Stomach smooth muscle (tissue), 2 donors: ENCODE measurements at regions not wholly inside any gene's neighbourhood (a gene's known extent, or its start where the extent isn't known, plus 50 kb on each side); places are given as distances from the start of the nearest gene placed in this dataset.
"Not testable (repeated sequence)": the region's sequence is repeated elsewhere in the genome, so short reads cannot be mapped to it uniquely, and the experiment has no call there.

Experiments
- H3K27ac ChIP-seq: one replicate; pipeline ENCODE4 v1.7.0; 2013; ENCODE audit warnings: mild to moderate bottlenecking, low read length, inconsistent platforms
- H3K27me3 ChIP-seq, 2 donors: one replicate each; pipeline ENCODE4 v1.7.0; 2013; ENCODE audit warnings: low read length in 2 of 2; ENCODE audit not compliant: insufficient read depth in 2 of 2, control insufficient read depth in 1 of 2
- H3K36me3 ChIP-seq, 2 donors: one replicate each; pipeline ENCODE4 v1.7.0; 2013; ENCODE audit warnings: low read length in 2 of 2; ENCODE audit not compliant: control insufficient read depth in 2 of 2, insufficient read depth in 2 of 2
- H3K4me1 ChIP-seq: one replicate; pipeline ENCODE4 v1.7.0; 2013; ENCODE audit warnings: low read length; ENCODE audit not compliant: control insufficient read depth, insufficient read depth
- H3K4me3 ChIP-seq, 2 donors: one replicate each; pipeline ENCODE4 v1.7.0; 2013; ENCODE audit warnings: low read length in 2 of 2
- H3K9ac ChIP-seq, 2 donors: one replicate each; pipeline ENCODE4 v1.7.0; 2013; ENCODE audit warnings: low read length in 2 of 2, mild to moderate bottlenecking in 1 of 2
- H3K9me3 ChIP-seq, 2 donors: one replicate each; pipeline ENCODE4 v1.7.0; 2013; ENCODE audit warnings: low read length in 2 of 2; ENCODE audit not compliant: control insufficient read depth in 2 of 2
- donor health status: healthy.
- donor health status: Pancreatic carcinoma.

- no peaks in the 10 kb centered on the region for H3K9me3 ChIP-seq
- H3K4me3 ChIP-seq, result no peak overlapping the region
- no peaks in the 10 kb centered on the region for H3K4me1 ChIP-seq
- no peaks in the 10 kb centered on the region for H3K36me3 ChIP-seq
- no peak overlapping the region for H3K9ac ChIP-seq
- H3K27ac ChIP-seq, result no peak overlapping the region
- no peaks in the 10 kb centered on the region for H3K27me3 ChIP-seq
These were observed 823.0 kb downstream of the TAF11L14 start for GRCh38 chr5:18457255-18457654.

- Histone ChIP-seq H3K9me3 (no peaks in the 10 kb centered on the region), H3K9ac (no peak overlapping the region), H3K27ac (no peak overlapping the region), H3K4me1 (no peaks in the 10 kb centered on the region), H3K4me3 (no peak overlapping the region), H3K36me3 (no peaks in the 10 kb centered on the region), H3K27me3 (no peaks in the 10 kb centered on the region)
These were observed 827.5 kb downstream of the TAF11L14 start for GRCh38 chr5:18461766-18462165.

DNA sequence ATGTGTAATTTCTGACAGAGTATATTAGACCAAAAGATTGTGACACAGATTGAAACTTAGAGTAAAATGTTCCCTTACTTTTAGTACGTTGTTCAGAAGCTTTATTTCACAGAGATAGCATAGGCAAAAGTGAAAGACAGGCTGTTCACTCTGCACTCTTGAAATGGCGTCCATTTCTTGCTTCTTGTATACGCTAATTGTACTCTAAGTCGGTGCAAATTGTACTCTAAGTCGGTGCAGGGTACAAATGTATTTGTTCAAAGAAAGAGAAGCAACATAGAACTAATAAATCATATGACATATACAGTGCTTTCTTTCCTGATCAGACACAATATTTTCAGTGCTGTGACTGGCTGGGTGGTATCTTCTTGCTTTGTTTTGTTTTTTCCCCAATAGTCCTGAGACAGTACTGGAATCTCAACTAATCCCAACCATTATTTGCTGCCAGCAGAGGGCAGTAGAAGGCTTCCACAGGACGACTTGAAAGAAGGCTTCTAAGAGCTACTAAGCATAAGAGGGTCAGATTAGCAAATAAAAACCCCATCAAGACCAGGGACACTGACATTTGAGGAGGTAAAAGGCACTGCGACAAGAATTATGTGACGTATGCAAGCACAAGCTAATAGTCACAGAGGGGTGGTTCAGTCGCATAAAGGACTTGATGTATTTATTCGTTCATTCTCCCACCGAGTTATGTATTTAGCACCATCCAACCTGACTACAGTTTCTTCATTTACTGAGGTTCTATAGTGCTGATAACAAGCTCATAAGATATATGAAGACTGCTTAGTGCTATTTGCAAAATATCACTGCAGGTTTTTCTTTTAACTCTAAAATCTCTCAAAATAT, 831.8 kb downstream of the TAF11L14 start:
- Histone ChIP-seq H3K9ac (no peak overlapping the region), H3K4me1 (no peaks in the 10 kb centered on the region), H3K9me3 (no peaks in the 10 kb centered on the region), H3K27me3 (no peaks in the 10 kb centered on the region), H3K4me3 (no peak overlapping the region), H3K27ac (no peak overlapping the region), H3K36me3 (no peaks in the 10 kb centered on the region)

- Histone ChIP-seq H3K9me3 (no peaks in the 10 kb centered on the region), H3K9ac (no peak overlapping the region), H3K4me1 (no peaks in the 10 kb centered on the region), H3K36me3 (no peaks in the 10 kb centered on the region), H3K27ac (no peak overlapping the region), H3K4me3 (no peak overlapping the region), H3K27me3 (no peaks in the 10 kb centered on the region)
These were observed 832.5 kb downstream of the TAF11L14 start for GRCh38 chr5:18466731-18467130.

DNA sequence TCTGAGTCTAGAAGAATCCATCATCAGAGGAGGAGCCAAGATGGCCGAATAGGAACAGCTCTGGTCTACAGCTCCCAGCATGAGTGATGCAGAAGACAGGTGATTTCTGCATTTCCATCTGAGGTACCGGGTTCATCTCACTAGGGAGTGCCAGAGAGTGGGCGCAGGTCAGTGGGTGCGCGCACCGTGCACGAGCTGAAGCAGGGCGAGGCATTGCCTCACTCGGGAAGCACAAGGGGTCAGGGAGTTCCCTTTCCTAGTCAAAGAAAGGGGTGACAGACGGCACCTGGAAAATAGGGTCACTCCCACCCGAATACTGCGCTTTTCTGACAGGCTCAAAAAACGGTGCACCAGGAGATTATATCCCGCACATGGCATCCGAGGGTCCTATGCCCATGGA, 837.5 kb downstream of the TAF11L14 start:
- not testable (repeated sequence) for H3K9ac ChIP-seq, H3K4me3 ChIP-seq, H3K4me1 ChIP-seq, H3K27ac ChIP-seq, H3K27me3 ChIP-seq, H3K9me3 ChIP-seq, H3K36me3 ChIP-seq

DNA sequence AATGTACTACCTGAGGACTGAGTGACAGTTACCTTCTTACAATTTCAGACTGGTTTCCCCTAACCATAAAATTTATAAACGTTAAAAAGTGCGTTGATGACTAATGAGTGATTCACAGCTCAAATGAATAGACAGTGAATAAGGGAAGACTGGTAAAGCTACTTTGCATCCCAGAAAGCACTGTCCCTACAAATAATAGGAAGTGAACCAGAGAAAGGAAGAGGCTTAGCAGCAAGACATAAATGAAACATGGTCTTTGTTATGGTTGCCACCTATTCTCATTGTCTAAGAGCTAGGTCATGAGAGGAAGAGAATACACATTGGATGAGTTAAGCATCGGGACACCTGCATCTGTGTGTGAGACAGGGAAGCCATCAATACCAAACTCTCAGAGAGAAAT, 849.2 kb downstream of the TAF11L14 start:
- no peak overlapping the region for H3K4me3 ChIP-seq
- no peak overlapping the region for H3K27ac ChIP-seq

GRCh38 chr5:18487928-18488480, 853.7 kb downstream of the TAF11L14 start:
- Histone ChIP-seq H3K27ac (no peak overlapping the region), H3K9me3 (no peaks in the 10 kb centered on the region), H3K36me3 (no peaks in the 10 kb centered on the region), H3K4me1 (no peaks in the 10 kb centered on the region), H3K9ac (no peak overlapping the region), H3K27me3 (no peaks in the 10 kb centered on the region), H3K4me3 (no peak overlapping the region)

More for the DNA sequence above, 849.2 kb downstream of the TAF11L14 start:
- Histone ChIP-seq H3K9ac (no peak overlapping the region), H3K9me3 (no peaks in the 10 kb centered on the region), H3K27me3 (no peaks in the 10 kb centered on the region), H3K4me1 (no peaks in the 10 kb centered on the region), H3K36me3 (no peaks in the 10 kb centered on the region)

DNA sequence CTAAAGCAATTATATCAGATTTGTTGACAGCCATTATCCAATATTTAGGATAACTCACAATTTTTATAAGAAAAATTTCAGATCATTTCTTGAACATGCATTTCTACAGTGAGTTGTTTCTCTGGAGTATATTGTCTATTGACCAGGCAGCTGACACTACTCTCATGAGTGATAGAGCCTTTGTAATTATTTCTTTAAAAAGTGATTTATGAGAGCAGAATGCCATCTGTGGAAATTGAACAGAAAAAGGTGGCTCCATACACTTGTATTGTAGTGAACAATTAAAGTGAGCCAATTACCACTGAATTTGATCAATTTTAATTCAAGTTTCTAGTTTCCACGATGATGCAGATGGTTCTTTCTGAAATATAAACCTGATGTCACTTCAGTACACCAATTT, 855.4 kb downstream of the TAF11L14 start:
- Histone ChIP-seq H3K27me3 (no peaks in the 10 kb centered on the region), H3K4me3 (no peak overlapping the region), H3K4me1 (no peaks in the 10 kb centered on the region), H3K36me3 (no peaks in the 10 kb centered on the region), H3K9ac (no peak overlapping the region), H3K9me3 (no peaks in the 10 kb centered on the region), H3K27ac (no peak overlapping the region)

DNA sequence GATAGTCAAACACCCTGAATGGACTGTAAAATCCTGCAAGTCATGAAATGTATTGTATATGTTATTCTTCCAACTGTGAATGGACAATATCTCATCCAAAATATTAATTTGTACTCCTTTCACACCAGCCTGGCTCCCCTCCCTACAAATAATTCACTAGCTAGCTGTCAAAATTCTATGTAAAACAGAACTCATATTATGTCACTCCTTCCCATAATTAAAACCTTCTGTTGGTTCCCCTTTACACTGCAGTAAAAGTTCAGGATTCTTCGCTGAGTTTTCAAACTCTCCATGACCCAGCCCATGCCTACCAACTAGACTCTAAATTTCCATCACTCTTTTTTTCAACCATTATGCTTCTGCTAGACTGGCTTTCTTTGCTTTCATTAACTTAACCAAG, 857.1 kb downstream of the TAF11L14 start:
- H3K9ac ChIP-seq, result no peak overlapping the region
- no peaks in the 10 kb centered on the region for H3K36me3 ChIP-seq

GRCh38 chr5:18495157-18495556, 860.9 kb downstream of the TAF11L14 start:
- Histone ChIP-seq H3K9me3 (no peaks in the 10 kb centered on the region), H3K4me3 (no peak overlapping the region), H3K27ac (no peak overlapping the region), H3K4me1 (no peaks in the 10 kb centered on the region), H3K27me3 (no peaks in the 10 kb centered on the region), H3K9ac (no peak overlapping the region), H3K36me3 (no peaks in the 10 kb centered on the region)

More for the DNA sequence above, 857.1 kb downstream of the TAF11L14 start:
- H3K27ac ChIP-seq, result no peak overlapping the region
- H3K4me3 ChIP-seq, result no peak overlapping the region
- no peaks in the 10 kb centered on the region for H3K27me3 ChIP-seq
- no peaks in the 10 kb centered on the region for H3K9me3 ChIP-seq
- no peaks in the 10 kb centered on the region for H3K4me1 ChIP-seq

GRCh38 chr5:18496041-18496440, 861.8 kb downstream of the TAF11L14 start:
- H3K36me3 ChIP-seq, result no peaks in the 10 kb centered on the region
- no peak overlapping the region for H3K27ac ChIP-seq
- H3K9me3 ChIP-seq, result no peaks in the 10 kb centered on the region
- no peaks in the 10 kb centered on the region for H3K27me3 ChIP-seq
- no peaks in the 10 kb centered on the region for H3K4me1 ChIP-seq
- H3K4me3 ChIP-seq, result no peak overlapping the region
- no peak overlapping the region for H3K9ac ChIP-seq
